ENCODE measurements at regions not wholly inside any gene's neighbourhood (a gene's known extent, or its start where the extent isn't known, plus 50 kb on each side); places are given as distances from the start of the nearest gene placed in this dataset.

DNA sequence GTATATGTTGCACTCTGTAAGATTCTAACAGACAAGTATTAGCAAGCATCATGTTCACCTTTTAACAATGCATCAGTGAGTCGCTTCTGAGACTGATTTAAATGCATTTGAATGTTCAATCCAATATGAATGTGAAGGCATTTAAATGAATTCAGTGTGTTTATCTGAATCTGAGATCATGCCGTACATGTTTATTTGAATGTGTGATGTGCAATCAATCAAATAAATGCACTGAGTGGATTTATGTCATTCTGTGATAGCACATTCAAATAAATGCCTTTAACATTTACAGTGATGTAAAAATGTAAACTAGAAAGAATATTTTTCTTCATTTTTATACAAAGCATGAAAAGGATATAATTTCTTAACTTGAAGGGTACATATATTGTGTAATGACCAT is 1063.5 kb upstream of the NUDT12 start:
- no peak for TF ChIP-seq POLR2AphosphoS5 (IDR thresholded peaks at IDR 0.05; ENCODE audit: low read depth, low read length)
- TF ChIP-seq TAF1 (IDR thresholded peaks at IDR 0.05; ENCODE audit: borderline replicate concordance, insufficient read depth, low read length), result no peak
- TF ChIP-seq SIN3A (IDR thresholded peaks at IDR 0.05; ENCODE audit: borderline replicate concordance, insufficient read depth, low read length), result no peak
- no peak for TF ChIP-seq FOXP2 (optimal IDR thresholded peaks at IDR 0.05; ENCODE audit: borderline replicate concordance, extremely low read depth, extremely low read length, insufficient read depth)

All from PFSK-1 (cell line).